ENCODE measurements at regions not wholly inside any gene's neighbourhood (a gene's known extent, or its start where the extent isn't known, plus 50 kb on each side); places are given as distances from the start of the nearest gene placed in this dataset.

- no peaks in the 10 kb centered on the region for H3K27me3 ChIP-seq (ENCODE audit: control insufficient read depth, insufficient read depth, low read length)
- DNase-seq (ENCODE audit: low read depth) = no peak
- TF ChIP-seq CTCF (IDR thresholded peaks at IDR 0.05; ENCODE audit: insufficient read depth, low read length, poor library complexity, severe bottlenecking) = no peak
- no peaks in the 10 kb centered on the region for H3K36me3 ChIP-seq (ENCODE audit: control insufficient read depth, insufficient read depth, low read length)
- no peak overlapping the region for H3K4me3 ChIP-seq (ENCODE audit: low read depth, low read length)
These were observed 61.3 kb upstream of the VCX2 start for GRCh38 chrX:8232406-8232805.

GRCh38 chrX:8233091-8233490 lies 62.0 kb upstream of the VCX2 start:
- TF ChIP-seq CTCF (IDR thresholded peaks at IDR 0.05; ENCODE audit: insufficient read depth, low read length, poor library complexity, severe bottlenecking) = no peak
- no peaks in the 10 kb centered on the region for H3K27me3 ChIP-seq (ENCODE audit: control insufficient read depth, insufficient read depth, low read length)
- DNase-seq (ENCODE audit: low read depth) = no peak

GRCh38 chrX:8235026-8235425 lies 64.0 kb upstream of the VCX2 start:
- H3K27me3 ChIP-seq (ENCODE audit: control insufficient read depth, insufficient read depth, low read length) = no peaks in the 10 kb centered on the region
- TF ChIP-seq CTCF (IDR thresholded peaks at IDR 0.05; ENCODE audit: insufficient read depth, low read length, poor library complexity, severe bottlenecking) = no peak
- no peaks in the 10 kb centered on the region for H3K36me3 ChIP-seq (ENCODE audit: control insufficient read depth, insufficient read depth, low read length)
- DNase-seq (ENCODE audit: low read depth) = no peak
- H3K4me3 ChIP-seq (ENCODE audit: low read depth, low read length) = no peak overlapping the region

More at GRCh38 chrX:8233091-8233490, 62.0 kb upstream of the VCX2 start:
- Histone ChIP-seq H3K36me3 (ENCODE audit: control insufficient read depth, insufficient read depth, low read length) (no peaks in the 10 kb centered on the region), H3K4me3 (ENCODE audit: low read depth, low read length) (no peak overlapping the region)

GRCh38 chrX:8237718-8238117 lies 66.7 kb upstream of the VCX2 start:
- DNase-seq (ENCODE audit: low read depth) = no peak
- Histone ChIP-seq H3K4me3 (ENCODE audit: low read depth, low read length) (no peak overlapping the region), H3K27me3 (ENCODE audit: control insufficient read depth, insufficient read depth, low read length) (no peaks in the 10 kb centered on the region), H3K36me3 (ENCODE audit: control insufficient read depth, insufficient read depth, low read length) (no peaks in the 10 kb centered on the region)
- TF ChIP-seq CTCF (IDR thresholded peaks at IDR 0.05; ENCODE audit: insufficient read depth, low read length, poor library complexity, severe bottlenecking) = no peak

- DNase-seq (ENCODE audit: low read depth) = no peak
- TF ChIP-seq CTCF (IDR thresholded peaks at IDR 0.05; ENCODE audit: insufficient read depth, low read length, poor library complexity, severe bottlenecking) = no peak
- no peaks in the 10 kb centered on the region for H3K27me3 ChIP-seq (ENCODE audit: control insufficient read depth, insufficient read depth, low read length)
- no peak overlapping the region for H3K4me3 ChIP-seq (ENCODE audit: low read depth, low read length)
- no peaks in the 10 kb centered on the region for H3K36me3 ChIP-seq (ENCODE audit: control insufficient read depth, insufficient read depth, low read length)
These were observed 71.5 kb upstream of the VCX2 start for GRCh38 chrX:8242431-8243020.

GRCh38 chrX:8244301-8244700 lies 73.2 kb upstream of the VCX2 start:
- no peak for DNase-seq (ENCODE audit: low read depth)
- Histone ChIP-seq H3K36me3 (ENCODE audit: control insufficient read depth, insufficient read depth, low read length) (no peaks in the 10 kb centered on the region), H3K4me3 (ENCODE audit: low read depth, low read length) (no peak overlapping the region), H3K27me3 (ENCODE audit: control insufficient read depth, insufficient read depth, low read length) (no peaks in the 10 kb centered on the region)
- TF ChIP-seq CTCF (IDR thresholded peaks at IDR 0.05; ENCODE audit: insufficient read depth, low read length, poor library complexity, severe bottlenecking) = no peak

Measured in kidney epithelial cell (primary cell).